RKO (cell line): ENCODE measurements at regions not wholly inside any gene's neighbourhood (a gene's known extent, or its start where the extent isn't known, plus 50 kb on each side); places are given as distances from the start of the nearest gene placed in this dataset.

Source experiments
- DNase-seq: peaks from one replicate; pipeline ENCODE4 v3.0.0-alpha.2; 2016; ENCODE audit warnings: low spot score

DNA sequence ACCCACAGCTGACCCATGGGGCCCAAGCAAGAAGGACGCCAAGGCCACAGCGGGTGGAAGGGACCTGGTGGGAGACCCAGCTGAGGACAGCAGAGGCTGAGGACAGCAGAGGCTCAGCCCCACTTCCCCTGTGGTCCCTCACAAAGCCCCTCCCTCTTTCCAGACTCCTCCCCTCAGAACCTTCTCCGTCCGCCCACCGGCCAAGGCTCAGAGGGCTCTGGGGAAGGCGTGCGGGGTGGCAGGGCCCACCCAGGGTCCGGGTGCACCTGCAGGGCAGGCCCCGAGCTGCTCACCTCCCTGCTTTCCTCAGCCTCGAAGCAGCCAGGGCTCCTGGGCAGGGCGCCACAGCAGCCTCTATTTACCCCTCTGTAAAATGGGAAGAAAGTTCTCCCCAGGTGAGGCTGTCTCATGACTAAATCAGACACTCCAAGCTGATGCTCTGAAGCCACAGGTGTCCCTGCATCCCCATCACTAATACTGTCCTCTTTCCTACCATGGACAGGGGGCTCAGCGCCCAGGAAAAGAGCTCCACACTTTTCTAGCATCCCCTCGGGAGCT lies 137.9 kb upstream of the PPP1R26 start:
- DNase-seq, result no peak

DNA sequence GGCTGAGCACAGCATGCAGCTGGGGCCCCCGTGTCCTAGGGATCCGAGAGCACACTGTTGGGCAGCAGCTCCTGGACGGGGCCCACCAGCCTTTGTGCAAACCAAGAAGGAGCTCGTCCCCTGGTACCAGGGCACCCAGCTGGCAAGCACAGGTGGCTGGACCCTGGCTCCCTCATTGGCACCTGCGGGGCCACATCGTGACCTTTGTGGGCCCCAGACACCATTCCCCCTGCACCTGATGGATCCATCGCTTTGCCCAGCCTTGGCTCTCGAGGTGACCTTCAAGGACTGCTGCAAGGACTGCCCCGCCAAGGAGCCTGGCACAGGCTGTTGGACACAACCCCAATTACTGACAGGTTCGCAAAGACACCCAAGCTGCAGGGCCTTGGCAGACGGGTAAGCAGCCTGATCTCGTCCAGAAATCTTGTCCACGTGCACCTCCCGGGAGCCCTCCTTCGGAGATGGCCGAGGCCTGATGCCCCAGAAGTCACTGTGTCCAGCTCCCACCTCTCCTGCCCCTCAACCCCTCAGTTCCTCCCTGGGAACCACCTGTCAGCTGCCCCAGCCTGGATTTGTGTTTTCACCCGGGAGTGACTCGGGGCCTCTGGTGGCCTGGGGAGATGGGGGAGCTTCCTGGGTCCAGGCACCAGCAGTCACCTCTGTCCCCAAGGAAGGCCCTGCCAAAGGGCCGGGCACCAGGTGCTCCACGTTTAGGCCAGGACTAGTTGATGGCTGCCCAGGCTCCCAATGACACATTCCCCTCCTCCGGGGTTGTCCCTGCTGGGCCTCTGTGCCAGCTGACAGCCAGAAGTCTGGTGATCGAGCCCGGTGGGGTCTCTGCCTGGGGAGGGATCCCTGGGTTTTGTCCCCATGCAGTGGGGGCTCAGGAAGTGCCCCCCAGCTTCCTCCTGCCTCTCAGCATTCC lies 137.1 kb upstream of the PPP1R26 start:
- no peak for DNase-seq

DNA sequence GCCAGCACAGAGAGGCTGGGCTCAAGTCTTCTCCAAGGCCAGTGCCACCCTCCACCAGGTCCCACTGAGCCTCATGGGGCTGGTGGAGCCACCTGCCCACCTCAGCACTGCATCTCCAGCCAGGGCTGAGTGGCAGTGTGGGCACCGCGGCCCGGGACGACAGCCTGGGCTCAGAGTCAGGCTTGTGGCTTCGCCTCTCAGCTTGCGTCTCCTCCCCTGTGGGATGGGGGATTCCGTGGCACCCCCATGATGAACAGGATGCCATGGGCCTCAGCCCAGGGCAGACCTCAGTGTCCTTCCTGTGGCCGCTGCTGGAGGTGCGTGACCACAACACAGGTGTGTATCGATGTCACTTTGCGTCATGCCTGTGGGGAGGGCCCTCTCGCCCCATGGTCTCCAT lies 136.4 kb upstream of the PPP1R26 start:
- DNase-seq, result no peak

DNA sequence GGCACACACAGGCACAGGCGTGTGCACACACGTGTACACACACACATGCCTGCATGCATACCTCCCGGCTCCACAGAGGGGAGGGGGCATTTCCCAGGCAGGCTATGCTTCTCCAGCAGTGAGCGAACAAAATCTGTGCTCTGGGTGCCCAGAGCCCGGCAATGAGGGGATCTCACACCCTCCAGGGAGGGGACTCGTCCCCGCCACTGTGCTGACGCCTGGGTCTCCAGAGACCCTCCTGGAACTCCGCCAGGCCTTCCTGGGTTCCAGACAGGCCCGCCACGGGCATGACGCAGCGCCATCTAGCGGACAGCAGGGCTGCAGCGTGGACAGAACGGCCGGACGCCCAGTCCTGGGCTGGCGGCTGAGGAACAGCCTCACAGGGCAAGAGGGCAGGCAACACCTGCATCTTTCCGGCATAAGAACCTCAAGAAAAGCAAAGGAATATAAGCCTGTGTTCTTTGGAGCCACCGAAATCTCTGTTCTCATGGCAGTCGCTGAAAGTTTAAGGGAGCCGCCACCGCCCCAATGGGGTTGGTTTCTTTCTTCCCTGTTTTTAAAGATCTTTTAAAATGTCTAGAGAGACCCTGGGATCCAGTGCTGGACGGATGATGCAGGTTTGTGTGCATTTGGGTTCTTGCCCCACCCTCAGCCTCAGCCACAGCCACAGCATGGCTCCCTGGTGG lies 135.6 kb upstream of the PPP1R26 start:
- peak; percentile 51 for DNase-seq

DNA sequence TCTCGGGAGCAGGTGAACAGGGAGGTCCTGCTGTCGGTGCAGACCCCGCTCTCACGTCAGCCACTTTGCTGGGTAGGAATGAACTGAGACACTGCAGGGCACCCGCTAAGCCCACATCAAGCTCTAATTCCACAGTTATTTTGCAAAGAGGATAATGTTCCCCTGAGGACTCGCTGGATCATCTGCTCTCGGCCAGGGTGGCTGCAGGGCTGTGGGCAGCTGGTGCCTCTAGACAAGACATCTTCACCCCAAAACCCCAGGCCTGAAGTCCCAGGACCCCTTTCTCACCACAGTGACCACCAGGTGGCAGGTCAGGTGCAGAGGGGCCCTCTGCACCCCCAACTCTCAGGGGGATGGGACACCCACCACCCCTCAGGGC lies 135.1 kb upstream of the PPP1R26 start:
- no peak for DNase-seq

DNA sequence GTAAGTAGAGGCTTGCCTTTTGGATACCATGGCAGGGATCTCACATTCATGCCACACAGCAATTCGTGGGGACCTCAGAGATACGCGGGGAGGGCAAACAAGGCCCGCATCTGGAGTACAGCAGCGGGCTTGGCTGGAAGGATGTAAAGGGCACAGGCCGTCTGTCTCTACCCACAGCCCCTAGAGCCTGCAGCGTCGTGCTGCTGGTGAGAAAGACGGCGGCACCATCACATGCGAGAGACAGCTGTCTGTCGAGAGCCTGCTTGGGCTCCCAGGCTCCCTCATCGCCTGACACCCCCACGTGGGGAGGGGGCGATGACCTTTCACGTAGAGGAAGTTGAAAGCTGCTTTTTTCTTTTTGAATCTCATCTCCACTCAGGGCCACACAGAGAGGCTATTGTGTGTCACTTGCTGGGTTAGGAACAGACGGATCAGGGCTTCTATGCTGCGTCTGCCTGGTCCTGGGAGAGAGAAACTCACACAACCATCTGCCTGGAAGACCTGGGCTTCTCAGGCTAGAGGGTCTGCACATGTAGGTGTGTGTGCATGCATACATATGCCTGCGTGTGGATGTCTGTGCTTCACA lies 134.6 kb upstream of the PPP1R26 start:
- no peak for DNase-seq

DNA sequence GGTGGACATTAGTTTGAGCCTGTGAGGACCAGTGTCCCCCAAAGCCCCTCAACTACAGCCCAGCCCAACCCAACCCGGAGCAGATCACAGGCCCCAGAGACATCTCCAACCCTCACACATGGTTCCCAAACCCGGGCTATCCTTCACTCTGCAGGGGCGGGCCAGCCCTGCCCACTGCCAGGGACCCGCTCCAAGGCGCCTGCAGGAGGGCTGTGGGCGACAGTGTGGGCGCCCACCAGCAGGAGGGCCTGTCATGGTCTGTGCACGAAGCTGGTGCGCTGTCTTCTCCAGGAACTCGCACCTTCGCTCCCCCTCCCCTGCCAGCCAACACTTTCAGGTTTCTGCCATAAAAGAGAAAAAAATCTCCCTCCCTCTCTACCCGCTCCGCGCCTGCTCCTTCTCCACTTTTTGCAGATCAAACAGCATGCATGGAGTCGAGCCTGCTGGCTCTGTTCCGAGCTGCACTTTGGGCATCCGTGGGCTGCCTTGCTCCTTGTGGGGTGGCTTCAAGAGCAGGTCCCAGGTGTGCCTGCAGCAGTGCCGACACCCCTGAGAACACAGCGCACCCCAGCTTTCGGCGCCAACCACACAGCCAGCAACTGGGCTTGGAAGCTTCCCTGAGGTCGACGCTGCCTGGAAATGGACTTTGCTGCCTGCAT lies 133.7 kb upstream of the PPP1R26 start:
- DNase-seq, result no peak

DNA sequence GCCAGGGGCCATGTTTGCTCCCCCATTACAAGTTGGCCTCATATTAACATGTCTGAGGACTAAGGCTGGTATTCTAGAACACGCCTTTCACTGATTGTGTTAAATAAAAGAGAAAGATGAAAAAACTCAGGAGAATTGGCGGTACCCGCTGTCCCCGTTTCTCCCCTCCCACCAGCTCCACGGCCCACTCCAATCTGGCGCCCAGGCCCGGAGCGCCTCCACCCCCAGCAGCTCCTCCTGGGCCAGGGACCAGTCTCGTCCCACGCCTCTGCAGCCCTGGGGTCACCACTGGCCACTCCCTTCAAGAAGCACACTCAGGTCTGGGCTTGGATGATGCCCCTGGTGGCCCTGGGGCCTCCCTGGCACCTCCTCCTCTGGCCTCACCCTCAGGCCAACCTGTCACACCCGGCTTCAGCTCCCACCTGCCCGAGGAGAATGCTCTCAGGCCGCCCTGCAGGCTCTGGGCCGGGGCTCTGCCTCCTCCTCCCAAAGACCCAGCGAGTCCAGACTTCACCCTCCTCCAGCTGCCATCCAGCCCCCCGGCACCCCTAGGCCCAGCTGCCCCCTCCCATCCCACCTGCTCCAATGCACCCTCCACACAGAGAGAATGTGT lies 133.0 kb upstream of the PPP1R26 start:
- no peak for DNase-seq

DNA sequence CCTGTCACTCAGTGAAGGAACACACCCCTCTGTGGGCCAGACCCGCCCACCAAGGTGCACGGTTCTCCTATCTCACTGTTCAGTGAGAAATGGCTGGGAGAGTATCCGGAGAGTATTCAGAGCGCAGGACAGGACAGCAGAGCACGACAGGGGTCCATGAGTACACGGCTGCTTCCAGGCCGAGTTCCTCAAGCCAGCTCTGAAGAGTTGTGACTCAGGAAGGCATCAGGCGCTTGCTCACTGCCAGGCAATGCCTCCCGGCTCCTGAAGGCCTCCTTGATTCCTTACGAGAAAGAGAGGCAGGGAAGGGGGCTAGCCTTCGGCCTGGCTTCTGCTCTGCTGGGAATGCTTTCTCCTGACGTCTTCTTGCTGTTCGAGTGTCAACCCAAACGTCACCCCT lies 132.1 kb upstream of the PPP1R26 start:
- DNase-seq, result peak; percentile 73

DNA sequence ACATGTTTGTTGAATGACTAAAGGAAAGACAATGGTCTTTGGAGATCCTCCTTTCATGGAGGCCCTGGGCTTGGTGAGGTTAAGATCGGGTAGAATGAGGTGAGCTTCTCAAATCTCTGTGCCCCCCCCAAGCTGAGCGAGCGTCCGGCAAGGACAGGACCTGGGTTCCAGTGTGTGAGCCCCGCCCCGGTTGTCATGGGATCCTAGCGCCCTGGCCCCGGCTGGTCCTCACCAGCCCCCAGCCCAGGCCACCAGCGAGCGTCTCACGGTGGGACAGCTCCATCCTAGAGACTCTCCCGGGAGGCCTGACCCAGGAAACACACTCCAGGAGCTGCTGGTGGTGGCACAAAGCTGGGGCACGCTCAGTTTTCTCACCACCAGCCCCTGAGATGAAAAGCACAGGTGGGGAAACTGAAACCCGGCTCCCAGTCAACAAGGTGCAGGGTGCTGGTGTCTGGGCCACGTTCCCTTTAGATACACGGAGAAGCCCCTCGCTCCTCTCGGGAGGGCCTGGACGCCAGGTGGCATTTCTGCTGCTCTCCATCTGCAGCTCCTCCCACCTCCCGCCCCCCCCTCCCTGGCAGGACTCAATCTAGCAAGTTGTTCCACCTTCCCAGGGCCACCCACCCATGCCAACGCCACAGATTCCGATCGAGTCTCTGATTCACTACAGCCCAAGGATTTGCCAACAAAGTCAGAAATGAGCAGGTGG lies 131.3 kb upstream of the PPP1R26 start:
- DNase-seq, result no peak

DNA sequence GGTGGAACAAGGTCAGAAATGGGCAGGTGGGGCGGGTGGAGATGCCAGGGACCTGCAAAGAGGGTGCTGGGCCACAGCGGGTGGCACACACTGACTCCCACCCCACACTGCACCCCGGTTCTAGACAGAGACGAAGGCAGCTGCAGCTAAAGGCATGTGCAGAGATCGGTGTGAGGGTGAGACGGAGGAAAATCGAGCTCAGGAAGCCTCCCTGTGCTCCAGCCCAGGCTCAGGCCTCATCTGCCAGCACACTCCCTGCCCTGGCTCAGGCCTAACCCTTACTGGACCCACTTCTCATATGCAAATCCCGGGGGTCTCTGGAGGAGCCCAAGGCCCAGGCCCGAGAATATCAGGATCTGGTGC lies 130.8 kb upstream of the PPP1R26 start:
- no peak for DNase-seq

DNA sequence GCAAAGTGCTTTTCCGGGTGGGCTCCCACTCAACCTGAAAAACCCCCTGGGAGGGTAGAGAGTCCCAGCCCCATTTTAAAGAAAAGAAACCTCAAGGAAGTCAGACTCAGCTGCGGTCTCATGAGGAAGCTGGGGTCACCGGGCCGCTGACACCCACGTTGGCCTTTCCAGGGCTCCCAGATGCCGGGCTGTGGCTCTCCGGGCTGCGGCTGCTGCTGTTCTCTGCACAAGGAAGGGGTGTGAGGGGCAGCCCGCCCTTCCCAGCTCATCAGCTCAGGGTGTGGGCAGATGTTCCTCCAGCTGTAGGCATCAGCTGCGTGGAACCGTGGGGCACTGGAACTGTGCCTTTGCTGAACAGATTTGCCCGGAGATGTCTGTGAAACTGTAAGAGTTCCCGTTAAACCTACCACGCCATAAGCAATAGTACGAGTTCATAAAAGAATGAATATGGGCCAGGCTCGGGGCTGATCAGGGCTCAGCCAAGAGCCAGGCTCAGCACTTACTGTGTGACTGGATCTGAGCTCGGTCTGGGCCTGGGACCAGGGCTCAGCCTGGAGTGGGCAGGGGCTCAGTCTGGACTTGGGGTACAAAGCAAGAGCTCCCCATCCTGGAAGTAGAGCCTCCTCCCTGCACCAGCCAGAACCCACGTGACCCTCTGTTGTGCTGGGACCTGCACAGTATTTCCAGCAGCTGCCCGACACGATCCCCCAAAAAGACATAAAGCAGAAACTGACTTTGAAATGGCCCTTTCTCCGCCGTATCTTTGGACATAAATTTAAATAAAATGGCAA lies 130.2 kb upstream of the PPP1R26 start:
- no peak for DNase-seq

DNA sequence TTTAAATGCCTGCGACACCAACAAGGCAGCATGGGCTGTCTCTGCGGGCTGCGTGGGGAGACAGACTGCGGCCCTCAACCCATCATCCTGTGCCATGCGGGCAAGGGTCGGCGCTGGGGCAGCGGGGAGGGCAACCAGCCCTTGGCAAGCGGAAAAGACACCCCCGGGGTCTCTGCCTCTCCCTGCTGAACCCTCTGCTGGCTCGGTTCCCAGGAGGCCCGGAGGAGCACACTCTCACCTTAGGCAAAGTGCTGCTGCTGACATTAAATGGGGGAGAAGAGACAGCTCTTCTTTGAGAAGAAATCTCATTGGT lies 129.6 kb upstream of the PPP1R26 start:
- no peak for DNase-seq

DNA sequence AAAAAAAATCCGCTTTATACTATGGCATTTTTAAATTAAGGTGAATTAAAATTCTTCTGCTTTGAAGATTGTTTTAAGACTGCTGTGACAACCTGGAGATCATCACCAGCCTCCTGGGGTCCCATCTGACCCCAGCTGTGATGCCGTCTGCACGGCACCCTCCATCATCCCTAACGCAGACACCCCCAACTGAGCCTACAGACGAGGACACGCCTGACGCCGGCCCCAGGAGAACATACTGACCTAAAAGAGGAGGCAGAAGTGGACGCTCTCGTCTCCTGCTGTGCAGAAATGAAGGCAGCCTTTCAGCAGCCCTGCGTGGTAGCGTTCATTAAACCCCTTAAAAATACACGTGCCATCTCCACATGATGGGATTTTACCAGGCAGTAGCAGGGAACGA lies 125.6 kb upstream of the PPP1R26 start:
- no peak for DNase-seq

DNA sequence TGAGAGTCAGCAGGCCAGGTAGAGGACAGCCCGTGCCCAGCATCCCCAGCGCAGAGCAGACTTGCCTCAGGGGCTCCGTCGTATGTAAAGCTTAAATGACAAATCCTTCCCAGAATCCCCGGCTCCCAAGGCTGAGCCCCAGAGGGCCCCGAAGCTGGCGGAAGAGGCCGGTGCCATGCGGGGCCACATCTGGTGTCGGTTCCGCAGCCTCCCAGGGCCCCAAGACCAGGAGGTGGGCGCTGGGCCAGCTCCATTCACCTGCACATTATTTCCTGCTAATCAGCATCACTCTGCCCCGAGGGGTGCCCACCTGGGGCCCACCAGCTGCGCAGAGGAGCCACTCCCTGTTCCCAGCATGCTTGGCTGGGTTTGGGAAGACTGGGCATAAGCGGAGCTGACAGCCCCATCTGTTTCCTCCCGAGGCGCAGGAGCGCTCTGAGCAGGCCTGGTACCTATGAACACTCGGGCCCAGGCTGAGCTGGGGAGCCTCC lies 124.0 kb upstream of the PPP1R26 start:
- no peak for DNase-seq

DNA sequence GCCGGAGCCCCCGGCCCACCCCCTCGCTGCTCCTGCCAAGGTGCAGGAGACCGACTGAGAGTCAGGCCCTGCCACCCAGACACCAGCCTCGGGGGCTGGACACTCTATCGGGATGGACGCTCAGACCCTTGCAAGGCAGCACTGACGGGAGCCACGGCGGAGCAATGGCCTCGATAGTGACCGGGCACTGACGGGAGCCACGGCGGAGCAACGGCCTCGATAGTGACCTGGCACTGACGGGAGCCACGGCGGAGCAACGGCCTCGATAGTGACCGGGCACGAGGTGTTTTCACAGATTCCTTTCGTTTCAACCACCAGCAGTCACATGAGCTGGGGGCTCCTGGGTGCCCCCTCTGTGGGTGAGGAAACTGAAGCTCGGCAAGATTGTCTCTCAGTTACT lies 123.6 kb upstream of the PPP1R26 start:
- no peak for DNase-seq

DNA sequence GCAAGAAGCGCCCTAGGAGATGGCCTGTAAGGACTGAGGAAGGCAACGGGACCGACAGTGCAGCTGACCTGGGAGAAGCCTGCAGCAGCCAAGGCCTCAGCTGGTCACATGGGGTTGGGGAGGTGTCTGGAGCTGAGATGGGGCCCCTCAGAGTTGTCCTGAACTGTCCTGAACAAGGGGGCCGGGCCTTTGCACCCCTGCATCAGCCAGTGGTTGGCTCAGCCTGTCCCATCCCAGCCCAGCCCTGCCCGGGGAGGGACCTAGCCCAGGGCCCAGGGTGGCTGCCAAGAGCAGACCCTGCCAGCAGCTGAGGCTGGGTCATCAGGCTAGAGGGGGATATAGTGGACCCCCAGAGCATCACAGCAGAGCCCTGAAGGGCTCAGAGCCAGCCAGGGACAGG lies 122.8 kb upstream of the PPP1R26 start:
- no peak for DNase-seq

DNA sequence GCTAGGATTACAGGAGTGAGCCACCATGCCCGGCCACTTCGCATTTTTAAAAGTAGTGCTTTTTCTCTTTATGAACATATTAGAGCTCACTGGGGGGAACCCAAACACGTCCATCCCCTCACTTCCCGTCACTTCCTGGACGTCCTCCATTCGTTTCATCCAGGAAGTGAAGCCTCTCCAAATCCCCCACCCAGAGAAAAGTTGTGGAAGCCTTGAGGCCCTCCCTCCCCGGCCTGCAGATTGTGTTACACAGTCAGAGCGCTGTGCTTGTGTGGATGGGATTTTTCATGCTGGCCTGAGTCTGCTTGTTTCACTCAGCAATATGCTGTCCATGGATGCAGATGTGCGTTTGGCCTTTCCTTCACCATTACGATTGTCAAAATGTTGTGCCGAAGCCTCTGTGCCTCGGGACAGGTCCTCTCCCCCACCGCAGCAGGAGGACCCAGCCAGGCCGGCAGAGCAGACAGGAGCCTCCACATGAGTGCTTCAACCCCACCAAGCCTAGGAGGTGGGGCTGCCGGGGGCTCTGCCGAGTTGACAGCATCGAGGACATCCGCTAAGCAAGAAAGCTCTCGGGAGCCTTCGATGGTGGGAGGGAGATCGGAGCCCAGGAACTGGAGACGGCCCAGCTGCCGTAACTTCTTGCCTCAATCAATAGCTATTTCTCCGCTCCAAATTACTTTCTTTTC lies 121.6 kb upstream of the PPP1R26 start:
- DNase-seq, result no peak

DNA sequence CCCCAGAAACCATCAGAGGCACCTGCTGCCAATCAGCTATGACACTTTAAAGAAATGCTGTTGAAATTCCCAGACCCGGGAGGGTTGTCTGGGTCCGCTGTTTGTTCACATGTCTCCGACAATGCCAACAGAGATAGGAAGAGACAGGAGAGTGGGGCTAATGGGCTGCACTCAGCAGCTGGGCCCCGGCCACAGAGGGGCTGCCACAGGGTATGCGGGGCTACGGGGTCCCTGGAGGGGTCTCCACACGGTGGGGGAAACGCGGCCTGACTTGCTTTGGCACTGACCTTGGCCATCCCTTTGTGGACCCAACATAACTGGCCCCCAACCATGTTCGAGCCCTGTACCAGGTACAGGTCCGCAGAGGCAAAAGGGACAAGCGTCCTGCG lies 121.0 kb upstream of the PPP1R26 start:
- no peak for DNase-seq

DNA sequence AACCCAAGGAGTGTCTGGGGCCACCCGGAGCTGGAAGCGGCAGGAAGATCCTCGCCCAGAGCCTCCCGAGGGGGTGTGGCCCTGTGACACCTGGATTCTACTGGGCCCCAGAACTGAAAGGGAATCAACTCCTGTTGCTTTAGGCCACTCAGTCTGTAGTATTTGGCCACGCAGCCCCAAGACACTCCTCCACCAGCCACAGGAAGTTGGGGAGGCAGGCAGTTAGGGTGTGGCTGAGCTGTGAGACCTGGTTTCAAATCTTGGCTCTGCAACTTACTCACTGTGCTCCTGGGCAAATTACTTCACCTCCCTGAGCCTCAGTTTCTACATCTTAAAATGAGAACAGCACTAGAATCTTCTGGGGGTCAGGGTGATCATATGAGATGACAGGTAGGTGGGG lies 119.8 kb upstream of the PPP1R26 start:
- DNase-seq, result no peak
